H1 (cell line): ENCODE measurements at regions not wholly inside any gene's neighbourhood (a gene's known extent, or its start where the extent isn't known, plus 50 kb on each side); places are given as distances from the start of the nearest gene placed in this dataset.

Experiments
- BACH1 ChIP-seq: IDR thresholded peaks from 2 replicates; pipeline ENCODE4 v1.6.1; 2012; ENCODE audit warnings: low read length, improper control_type of control experiment
- BCL11A ChIP-seq, 2 experiments: IDR thresholded peaks; one replicate each; pipeline ENCODE4 v1.6.1; 2011; ENCODE audit warnings: low read depth in 2 of 2, low read length in 2 of 2, mild to moderate bottlenecking in 2 of 2
- CBX5 ChIP-seq: fragments of 300-800, 300-1000 bp; sonication (generic); IDR thresholded peaks from 2 replicates; pipeline ENCODE4 v1.7.1; 2016; ENCODE audit warnings: antibody characterized with exemption, low read length, low read depth
- CHD7 ChIP-seq: fragments of 300-600 bp; sonication (generic); IDR thresholded peaks from 2 replicates; pipeline ENCODE4 v1.7.1; 2012; ENCODE audit warnings: low read length, moderate library complexity, mild to moderate bottlenecking, inconsistent platforms; ENCODE audit not compliant: insufficient replicate concordance
- FOSL1 ChIP-seq: IDR thresholded peaks from 2 replicates; pipeline ENCODE4 v1.6.1; 2011; ENCODE audit warnings: mild to moderate bottlenecking, low read depth, low read length, moderate library complexity; ENCODE audit not compliant: insufficient read depth
- HDAC6 ChIP-seq: IDR thresholded peaks from one replicate; pipeline ENCODE4 v1.7.1; 2012; ENCODE audit warnings: low read depth, mild to moderate bottlenecking, inconsistent platforms, low read length, moderate library complexity
- JUND ChIP-seq: IDR thresholded peaks from 2 replicates; pipeline ENCODE4 v1.6.1; 2011; ENCODE audit warnings: mild to moderate bottlenecking, improper control_type of control experiment, low read length
- SP4 ChIP-seq: IDR thresholded peaks from 2 replicates; pipeline ENCODE4 v1.6.1; 2012; ENCODE audit warnings: low read length, inconsistent platforms
- TBP ChIP-seq: IDR thresholded peaks from 2 replicates; pipeline ENCODE4 v1.6.1; 2011; ENCODE audit warnings: low read depth, low read length, improper control_type of control experiment
- YY1 ChIP-seq: IDR thresholded peaks from 2 replicates; pipeline ENCODE4 v1.6.1; 2011; ENCODE audit warnings: low read depth, mild to moderate bottlenecking, low read length

GRCh38 chr1:91575909-91576519, 75.4 kb downstream of the CDC7 start (continued):
- TF ChIP-seq CHD7 (no peak), BACH1 (no peak), JUND (no peak), TBP (no peak), YY1 (no peak), CBX5 (no peak), SP4 (no peak), FOSL1 (no peak), HDAC6 (no peak), BCL11A (IDR thresholded peaks at IDR 0.05; ENCODE audit: low read depth in 2 of 2, low read length in 2 of 2) (no peak)
